HG03135 (cell line): ENCODE measurements at regions not wholly inside any gene's neighbourhood (a gene's known extent, or its start where the extent isn't known, plus 50 kb on each side); places are given as distances from the start of the nearest gene placed in this dataset.
"Not testable (repeated sequence)": the region's sequence is repeated elsewhere in the genome, so short reads cannot be mapped to it uniquely, and the experiment has no call there.

Experiments
- ATAC-seq: cut with Tn5 transposase; IDR thresholded peaks from one replicate; pipeline ENCODE4 v1.9.1; 2021; ENCODE audit warnings: mild to moderate bottlenecking, moderate library complexity; ENCODE audit not compliant: unreplicated experiment

GRCh38 chr10:6929148-6929830 lies 349.2 kb upstream of the PRKCQ start:
- no peak for ATAC-seq

- ATAC-seq: no peak
Observed at GRCh38 chr10:6928586-6928985, 348.5 kb upstream of the PRKCQ start.

- no peak for ATAC-seq
Observed at GRCh38 chr10:6926971-6927370, 346.9 kb upstream of the PRKCQ start.

- no peak for ATAC-seq
Observed at GRCh38 chr10:6925146-6925545, 345.1 kb upstream of the PRKCQ start.

- no peak for ATAC-seq
Observed at GRCh38 chr10:6924166-6924565, 344.1 kb upstream of the PRKCQ start.

- not testable (repeated sequence) for ATAC-seq
Observed at GRCh38 chr10:6921026-6921425, 340.9 kb upstream of the PRKCQ start.

GRCh38 chr10:6920072-6921019 lies 340.3 kb upstream of the PRKCQ start:
- ATAC-seq: peak; percentile 85

- ATAC-seq: no peak
Observed at GRCh38 chr10:6919077-6919476, 339.0 kb upstream of the PRKCQ start.

GRCh38 chr10:6918305-6918704 lies 338.2 kb upstream of the PRKCQ start:
- peak; percentile 44 for ATAC-seq

GRCh38 chr10:6917125-6917524 lies 337.0 kb upstream of the PRKCQ start:
- ATAC-seq: no peak

GRCh38 chr10:6916601-6917000 lies 336.5 kb upstream of the PRKCQ start:
- no peak for ATAC-seq

- no peak for ATAC-seq
Observed at GRCh38 chr10:6915307-6915706, 335.2 kb upstream of the PRKCQ start.

- no peak for ATAC-seq
Observed at GRCh38 chr10:6912929-6913328, 332.9 kb upstream of the PRKCQ start.

- ATAC-seq: no peak
Observed at GRCh38 chr10:6912424-6912823, 332.3 kb upstream of the PRKCQ start.

- ATAC-seq: no peak
Observed at GRCh38 chr10:6912021-6912420, 331.9 kb upstream of the PRKCQ start.

GRCh38 chr10:6909905-6910560 lies 330.0 kb upstream of the PRKCQ start:
- ATAC-seq: no peak

GRCh38 chr10:6907877-6908530 lies 327.9 kb upstream of the PRKCQ start:
- ATAC-seq: no peak

- ATAC-seq: no peak
Observed at GRCh38 chr10:6894405-6894804, 314.3 kb upstream of the PRKCQ start.

GRCh38 chr10:6892864-6893263 lies 312.8 kb upstream of the PRKCQ start:
- ATAC-seq: no peak

GRCh38 chr10:6891924-6892323 lies 311.8 kb upstream of the PRKCQ start:
- ATAC-seq: no peak

GRCh38 chr10:6889718-6890117 lies 309.6 kb upstream of the PRKCQ start:
- no peak for ATAC-seq
